OCI-LY7 (cell line): ENCODE measurements at regions not wholly inside any gene's neighbourhood (a gene's known extent, or its start where the extent isn't known, plus 50 kb on each side); places are given as distances from the start of the nearest gene placed in this dataset.

Source experiments
- BruUV-seq: library from RNA; stranded (reverse); fragments of 400-500 nt; replicated peaks from 2 replicates; lab custom pipeline; 2021; lab: Mats Ljungman, UMichigan
- CTCF ChIA-PET: fragments of 300-600 bp; sonication (Branson Sonifier 250); formaldehyde crosslinking; loops from one replicate; lab custom pipeline; 2022; ENCODE audit warnings: antibody characterized with exemption; ENCODE audit not compliant: unreplicated experiment; lab: Charles Lee
- POLR2A ChIA-PET: fragments of 300-600 bp; sonication (Branson Sonifier 250); formaldehyde crosslinking; loops from one replicate; lab custom pipeline; 2022; ENCODE audit warnings: antibody characterized with exemption; lab: Charles Lee
- DNase-seq: peaks from one replicate; pipeline ENCODE4 v3.0.0-alpha.2; 2015; ENCODE audit warnings: low spot score
- H2AFZ ChIP-seq: fragments of 200-600 bp; sonication (generic), shearing (Covaris generic); 2 replicates; pipeline ENCODE4 v1.6.1; 2014; ENCODE audit warnings: mild to moderate bottlenecking, antibody characterized with exemption, low read length, moderate library complexity
- H3K27ac ChIP-seq: fragments of 200-600 bp; sonication (generic); 2 replicates; pipeline ENCODE4 v1.5.1; 2014; ENCODE audit warnings: mixed run types, low read depth, mild to moderate bottlenecking, moderate library complexity, low read length, inconsistent platforms; ENCODE audit not compliant: poor library complexity, severe bottlenecking
- H3K36me3 ChIP-seq: fragments of 200-600 bp; sonication (generic); 2 replicates; pipeline ENCODE4 v1.6.1; 2014; ENCODE audit warnings: mild to moderate bottlenecking, antibody characterized with exemption, low read length, moderate library complexity, mixed read lengths; ENCODE audit not compliant: insufficient read depth
- H3K4me1 ChIP-seq: fragments of 200-600 bp; sonication (generic); 2 replicates; pipeline ENCODE4 v1.5.1; 2014; ENCODE audit warnings: mild to moderate bottlenecking, low read length; ENCODE audit not compliant: insufficient read depth, poor library complexity, severe bottlenecking
- H3K4me2 ChIP-seq: fragments of 200-600 bp; sonication (generic); 2 replicates; pipeline ENCODE4 v1.6.1; 2014; ENCODE audit warnings: mild to moderate bottlenecking, low read length
- H3K4me3 ChIP-seq: fragments of 200-600 bp; sonication (generic); 2 replicates; pipeline ENCODE4 v1.5.1; 2014; ENCODE audit warnings: mild to moderate bottlenecking, low read depth, low read length; ENCODE audit not compliant: poor library complexity, severe bottlenecking
- H3K79me2 ChIP-seq: fragments of 200-600 bp; sonication (generic); 2 replicates; pipeline ENCODE4 v1.6.1; 2016; ENCODE audit warnings: low read depth, mild to moderate bottlenecking, low read length, moderate library complexity, mixed read lengths; ENCODE audit not compliant: insufficient read depth
- H3K9me2 ChIP-seq: fragments of 200-600 bp; sonication (generic); 2 replicates; pipeline ENCODE4 v1.6.1; 2016; ENCODE audit warnings: mild to moderate bottlenecking, low read length, mixed read lengths; ENCODE audit not compliant: insufficient read depth
- H3K9me3 ChIP-seq: fragments of 200-600 bp; sonication (generic); 2 replicates; pipeline ENCODE4 v1.6.1; 2014; ENCODE audit warnings: mild to moderate bottlenecking, mixed run types, low read length, mixed read lengths
- H4K20me1 ChIP-seq: fragments of 200-600 bp; sonication (generic); 2 replicates; pipeline ENCODE4 v1.6.1; 2014; ENCODE audit warnings: mild to moderate bottlenecking, antibody characterized with exemption, low read length, moderate library complexity, mixed read lengths; ENCODE audit not compliant: insufficient read depth
- EZH2phosphoT487 ChIP-seq: fragments of 200-600 bp; sonication (generic); IDR thresholded peaks from 2 replicates; pipeline ENCODE4 v1.6.1; 2018; ENCODE audit warnings: low read depth, borderline replicate concordance, mild to moderate bottlenecking, mixed run types, antibody characterized with exemption, low read length, moderate library complexity, mixed read lengths
- intact Hi-C: fragments of 100-400 bp; cut with micrococcal nuclease; formaldehyde crosslinking; loops from one replicate; pipeline ENCODE4 v1.10.0; 2022; ENCODE audit not compliant: unreplicated experiment
- TF ChIP-seq, protein P1 (sequence below): fragments of 200-600 bp; sonication (generic); conservative IDR thresholded peaks from 2 replicates; pipeline ENCODE4 v1.5.1; 2014; ENCODE audit warnings: mild to moderate bottlenecking, antibody characterized with exemption, low read length, moderate library complexity, mixed read lengths

DNA sequence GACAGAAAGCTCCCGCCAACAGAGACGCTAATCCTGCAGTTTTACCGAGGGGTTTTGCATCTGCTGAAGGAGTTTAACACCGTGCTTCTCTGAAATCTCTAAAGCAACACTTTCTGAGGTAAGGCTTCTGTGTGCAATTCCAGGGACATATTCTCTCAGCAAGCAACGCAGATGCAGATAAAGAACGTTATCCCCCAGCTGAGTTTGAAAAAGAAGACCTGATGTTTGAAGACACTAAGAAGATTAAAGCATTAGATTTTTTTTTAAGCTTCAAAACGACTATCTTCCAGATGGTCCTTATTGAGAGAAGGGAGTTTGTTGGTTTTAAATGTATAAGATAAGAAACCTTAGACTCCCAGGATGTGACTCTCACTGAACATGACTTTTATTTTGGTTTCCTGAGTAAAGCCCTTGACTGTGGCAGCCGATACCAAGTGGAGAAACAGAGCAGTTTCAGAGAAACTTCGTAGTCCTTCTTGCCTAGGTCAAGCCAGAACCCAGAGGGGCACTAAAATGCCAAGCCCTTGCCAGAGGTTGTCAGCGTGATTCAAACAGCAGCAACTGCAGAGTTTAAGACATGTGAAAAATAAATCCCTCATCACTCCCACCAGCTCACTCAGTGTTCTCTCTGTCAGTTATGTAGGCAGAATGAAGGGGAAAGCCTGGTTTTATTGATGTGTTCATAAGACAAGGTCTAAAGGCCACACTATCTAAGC, 353.3 kb upstream of the CNR1 start:
- Histone ChIP-seq H3K9me2 (no peaks in the 10 kb centered on the region), H3K36me3 (no peaks in the 10 kb centered on the region), H3K27ac (no peak overlapping the region), H2AFZ (no peak overlapping the region), H4K20me1 (no peaks in the 10 kb centered on the region), H3K4me2 (no peak overlapping the region), H3K79me2 (no peaks in the 10 kb centered on the region), H3K4me1 (no peaks in the 10 kb centered on the region), H3K9me3 (no peaks in the 10 kb centered on the region), H3K4me3 (no peak overlapping the region)
- ChIA-PET CTCF (no interaction called here), POLR2A (interaction anchor here (0.9 to 1.5 kb wide), 4 partner anchors 21 to 263 kb away, joined by 3 to 7 read pairs (median 3); no protein-coding TSS in a partner anchor)
- TF ChIP-seq, protein P1, sequence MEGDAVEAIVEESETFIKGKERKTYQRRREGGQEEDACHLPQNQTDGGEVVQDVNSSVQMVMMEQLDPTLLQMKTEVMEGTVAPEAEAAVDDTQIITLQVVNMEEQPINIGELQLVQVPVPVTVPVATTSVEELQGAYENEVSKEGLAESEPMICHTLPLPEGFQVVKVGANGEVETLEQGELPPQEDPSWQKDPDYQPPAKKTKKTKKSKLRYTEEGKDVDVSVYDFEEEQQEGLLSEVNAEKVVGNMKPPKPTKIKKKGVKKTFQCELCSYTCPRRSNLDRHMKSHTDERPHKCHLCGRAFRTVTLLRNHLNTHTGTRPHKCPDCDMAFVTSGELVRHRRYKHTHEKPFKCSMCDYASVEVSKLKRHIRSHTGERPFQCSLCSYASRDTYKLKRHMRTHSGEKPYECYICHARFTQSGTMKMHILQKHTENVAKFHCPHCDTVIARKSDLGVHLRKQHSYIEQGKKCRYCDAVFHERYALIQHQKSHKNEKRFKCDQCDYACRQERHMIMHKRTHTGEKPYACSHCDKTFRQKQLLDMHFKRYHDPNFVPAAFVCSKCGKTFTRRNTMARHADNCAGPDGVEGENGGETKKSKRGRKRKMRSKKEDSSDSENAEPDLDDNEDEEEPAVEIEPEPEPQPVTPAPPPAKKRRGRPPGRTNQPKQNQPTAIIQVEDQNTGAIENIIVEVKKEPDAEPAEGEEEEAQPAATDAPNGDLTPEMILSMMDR, result no peak
- TF ChIP-seq EZH2phosphoT487, result no peak
- no TSS peak for BruUV-seq
- intact Hi-C loops, result no loop called here
- no peak for DNase-seq

DNA sequence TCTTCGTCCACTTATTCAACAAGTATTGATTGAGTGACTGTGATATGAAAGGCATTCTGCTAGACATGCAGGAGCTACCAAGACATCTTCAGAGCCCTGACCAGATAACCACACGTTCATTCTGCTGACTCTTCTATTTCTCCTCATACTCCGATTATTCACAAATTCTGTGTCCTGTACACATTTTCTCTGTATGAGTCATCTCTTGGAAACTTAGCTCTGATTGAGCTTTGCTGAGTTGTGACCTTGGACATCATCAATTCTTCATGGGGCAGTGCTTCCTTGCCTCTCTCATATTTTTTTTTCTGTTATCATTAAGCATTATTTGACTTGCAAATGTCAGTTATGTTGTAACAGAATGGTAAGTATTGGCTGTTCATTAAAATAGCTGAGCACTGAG, 351.6 kb upstream of the CNR1 start:
- Histone ChIP-seq H2AFZ (no peak overlapping the region), H3K4me2 (no peak overlapping the region), H3K27ac (no peak overlapping the region), H4K20me1 (no peaks in the 10 kb centered on the region), H3K9me3 (no peaks in the 10 kb centered on the region), H3K9me2 (no peaks in the 10 kb centered on the region), H3K36me3 (no peaks in the 10 kb centered on the region), H3K79me2 (no peaks in the 10 kb centered on the region), H3K4me1 (peaks cover 1% of the 10 kb centered on the region), H3K4me3 (no peak overlapping the region)
- BruUV-seq, result no TSS peak
- ChIA-PET CTCF (no interaction called here), POLR2A (interaction anchor here (1.3 kb wide), 1 partner anchor 264 kb away, joined by 3 read pairs; no protein-coding TSS in a partner anchor)
- intact Hi-C loops, result no loop called here
- no peak for TF ChIP-seq EZH2phosphoT487
- TF ChIP-seq, protein P1, result no peak
- DNase-seq, result no peak

DNA sequence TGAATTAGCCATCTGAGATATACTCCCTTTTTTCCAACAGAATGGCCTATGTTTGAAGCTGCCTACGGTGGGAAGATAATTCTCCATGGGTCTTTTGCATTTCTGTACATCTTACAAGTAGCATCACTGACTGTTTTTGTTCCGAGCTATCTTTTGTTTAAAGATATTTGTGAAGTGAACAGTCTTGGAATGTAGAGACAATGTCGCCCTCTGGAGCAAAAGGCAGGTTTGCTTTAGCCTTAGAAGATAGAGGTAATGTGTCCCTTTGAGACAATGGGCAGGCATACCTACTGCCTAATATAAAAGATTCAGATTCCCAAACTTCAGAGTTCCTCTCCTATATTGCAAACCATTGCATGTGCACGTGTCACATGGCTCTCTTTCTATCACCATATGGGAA, 347.8 kb upstream of the CNR1 start:
- peaks cover 6% of the 10 kb centered on the region for H3K4me1 ChIP-seq
- H3K9me2 ChIP-seq, result no peaks in the 10 kb centered on the region
- ChIA-PET CTCF (no interaction called here), POLR2A (interaction anchor here (1.0 kb wide), 2 partner anchors 24 to 41 kb away, joined by 3 to 4 read pairs; no protein-coding TSS in a partner anchor)
- H3K9me3 ChIP-seq, result no peaks in the 10 kb centered on the region
- no peak overlapping the region for H3K4me3 ChIP-seq
- H3K79me2 ChIP-seq, result no peaks in the 10 kb centered on the region
- no peak overlapping the region for H3K27ac ChIP-seq
- peak; percentile 33 for DNase-seq
- no TSS peak for BruUV-seq
- intact Hi-C loops, result no loop called here
- H3K36me3 ChIP-seq, result no peaks in the 10 kb centered on the region
- H4K20me1 ChIP-seq, result no peaks in the 10 kb centered on the region
- no peak overlapping the region for H3K4me2 ChIP-seq
- TF ChIP-seq EZH2phosphoT487, result no peak
- TF ChIP-seq, protein P1, result peak; percentile 63; the same call in 1 of the 2 replicates
- no peak overlapping the region for H2AFZ ChIP-seq
